GM18861 (cell line): ENCODE measurements at regions not wholly inside any gene's neighbourhood (a gene's known extent, or its start where the extent isn't known, plus 50 kb on each side); places are given as distances from the start of the nearest gene placed in this dataset.
"Not testable (repeated sequence)": the region's sequence is repeated elsewhere in the genome, so short reads cannot be mapped to it uniquely, and the experiment has no call there.

ENCODE experiments used
- ATAC-seq: cut with Tn5 transposase; IDR thresholded peaks from one replicate; pipeline ENCODE4 v1.9.1; 2021; ENCODE audit not compliant: unreplicated experiment

DNA sequence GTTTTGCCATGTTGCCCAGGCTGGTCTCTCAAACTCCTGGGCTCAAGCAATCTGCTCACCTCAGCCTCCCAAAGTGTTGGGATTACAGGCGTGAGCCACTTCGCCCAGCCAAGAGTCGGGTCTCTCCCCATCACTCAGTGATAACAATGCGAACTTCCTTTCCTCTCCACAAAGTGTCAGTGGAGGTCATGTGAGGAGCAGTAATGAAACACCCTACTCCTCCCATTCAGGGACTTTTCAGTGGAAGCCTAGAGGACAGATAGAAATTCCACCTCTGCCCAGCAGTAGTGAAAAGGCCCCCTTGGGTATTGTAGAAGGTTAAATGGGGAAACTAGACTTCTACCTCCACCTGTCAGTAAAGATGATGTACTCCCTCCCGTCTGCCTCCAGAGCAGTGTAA, 141.9 kb upstream of the STK26 start:
- ATAC-seq: no peak

GRCh38 chrX:131885042-131885441, 138.1 kb upstream of the STK26 start:
- ATAC-seq: not testable (repeated sequence)

- ATAC-seq: not testable (repeated sequence)
These were observed 129.2 kb upstream of the STK26 start for GRCh38 chrX:131893857-131894256.

GRCh38 chrX:131894995-131895394, 128.1 kb upstream of the STK26 start:
- no peak for ATAC-seq

DNA sequence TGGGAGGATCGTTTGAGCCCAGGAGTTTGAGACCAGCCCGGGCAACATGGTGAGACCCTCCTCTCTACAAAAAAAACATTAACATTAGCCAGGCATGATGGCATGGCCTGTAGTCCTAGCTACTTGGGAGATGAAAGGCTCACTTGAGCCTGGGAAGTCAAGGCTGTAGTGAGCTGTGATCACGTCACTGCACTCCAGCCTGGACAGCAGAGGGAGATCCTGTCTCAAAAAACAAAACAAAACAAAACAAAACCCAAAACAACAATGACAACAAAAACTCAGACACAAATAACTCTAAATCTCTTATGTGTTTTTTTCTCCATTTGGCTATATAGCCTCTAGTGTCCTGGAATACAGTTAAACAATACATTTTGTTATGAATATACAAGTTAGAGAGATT, 127.3 kb upstream of the STK26 start:
- no peak for ATAC-seq

- no peak for ATAC-seq
These were observed 121.6 kb upstream of the STK26 start for GRCh38 chrX:131901546-131901945.

DNA sequence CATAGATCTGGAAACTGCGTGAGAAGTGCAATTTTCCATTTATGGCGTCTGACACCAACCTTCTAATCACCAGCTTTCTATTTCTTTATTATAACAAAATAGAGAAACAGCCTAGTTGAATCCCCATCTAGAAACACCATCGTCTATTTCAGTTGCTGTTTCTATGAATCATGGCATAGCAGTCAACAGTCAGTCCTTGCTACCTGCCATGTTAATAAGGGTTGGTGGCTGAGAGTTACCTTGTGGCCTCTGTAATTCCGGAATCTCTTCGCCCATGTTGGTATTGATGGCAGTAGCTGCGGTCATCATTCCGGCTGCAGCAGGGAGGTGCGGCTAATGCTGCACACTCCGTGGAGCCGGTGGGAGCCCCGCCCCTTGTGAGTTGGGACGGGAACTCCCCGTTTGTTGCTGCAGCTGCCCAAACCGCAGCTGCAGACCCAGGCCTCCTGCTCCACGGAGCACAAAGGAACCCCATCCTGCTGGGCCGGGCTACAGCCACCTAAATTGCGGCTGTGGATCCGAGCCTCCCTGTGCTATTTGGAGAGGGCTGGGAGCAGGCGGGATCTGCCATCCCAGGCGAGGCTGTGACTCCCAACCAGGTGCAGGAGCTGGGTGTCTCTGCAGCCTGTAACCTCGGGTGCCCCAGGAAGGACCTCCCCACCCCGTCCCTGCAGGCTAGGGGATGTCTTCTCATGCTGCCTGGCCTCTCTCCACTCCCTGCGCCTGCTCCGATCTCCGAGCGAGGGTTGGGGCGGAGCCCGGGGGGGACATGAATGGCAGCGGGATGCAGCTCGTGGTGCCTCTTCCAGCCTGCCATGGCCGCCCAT, 115.4 kb upstream of the STK26 start:
- no peak for ATAC-seq

GRCh38 chrX:131910586-131910985, 112.5 kb upstream of the STK26 start:
- ATAC-seq: no peak

- ATAC-seq: no peak
These were observed 107.6 kb upstream of the STK26 start for GRCh38 chrX:131915488-131915887.

GRCh38 chrX:131917588-131917987, 105.5 kb upstream of the STK26 start:
- ATAC-seq: no peak

DNA sequence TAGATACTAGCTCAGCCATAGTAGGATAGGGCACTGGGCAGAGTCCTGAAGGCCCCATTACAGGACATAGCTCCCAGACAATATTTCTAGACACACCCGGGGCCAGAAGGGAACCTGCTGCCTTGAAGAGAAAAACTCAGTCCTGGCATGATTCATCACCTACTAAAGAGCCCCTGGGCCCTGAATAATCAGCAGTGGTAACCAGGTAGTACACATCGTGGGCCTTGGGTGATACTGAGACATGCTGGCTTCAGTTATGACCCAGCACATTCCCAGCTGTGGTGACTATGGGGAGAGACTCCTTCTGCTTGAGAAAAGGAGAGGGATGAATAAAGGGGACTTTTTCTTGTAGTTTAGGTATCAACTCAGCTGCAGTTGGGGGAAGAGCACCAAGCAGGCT, 104.3 kb upstream of the STK26 start:
- ATAC-seq: no peak

DNA sequence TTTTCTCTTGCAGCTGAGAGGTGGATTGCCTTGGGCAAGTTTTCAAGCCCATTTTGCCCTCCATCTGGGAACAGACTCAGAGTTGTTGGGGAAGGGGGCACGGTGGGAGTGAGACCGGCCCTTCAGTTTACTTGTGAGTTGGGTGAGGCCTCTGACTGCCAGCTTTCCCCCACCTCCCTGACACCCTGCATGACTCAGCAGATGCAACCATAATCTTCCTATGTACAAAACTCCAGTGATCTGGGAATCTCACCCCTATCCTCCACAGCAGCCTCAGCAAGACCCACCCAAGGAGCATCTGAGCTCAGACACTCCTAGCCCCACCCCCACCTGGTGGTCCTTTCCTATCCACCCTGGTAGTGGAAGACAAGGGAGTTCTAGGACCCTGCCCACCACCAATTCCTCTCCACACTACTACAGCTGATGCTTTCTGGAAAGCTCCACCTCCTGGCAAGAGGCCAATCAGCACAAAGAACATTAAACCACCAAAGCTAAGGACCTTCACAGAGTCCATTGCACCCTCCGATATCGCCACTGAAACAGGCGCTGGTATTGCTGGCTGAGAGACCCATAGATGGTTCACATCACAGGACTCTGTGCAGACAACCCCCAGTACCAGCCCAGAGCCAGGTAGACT, 99.4 kb upstream of the STK26 start:
- no peak for ATAC-seq

DNA sequence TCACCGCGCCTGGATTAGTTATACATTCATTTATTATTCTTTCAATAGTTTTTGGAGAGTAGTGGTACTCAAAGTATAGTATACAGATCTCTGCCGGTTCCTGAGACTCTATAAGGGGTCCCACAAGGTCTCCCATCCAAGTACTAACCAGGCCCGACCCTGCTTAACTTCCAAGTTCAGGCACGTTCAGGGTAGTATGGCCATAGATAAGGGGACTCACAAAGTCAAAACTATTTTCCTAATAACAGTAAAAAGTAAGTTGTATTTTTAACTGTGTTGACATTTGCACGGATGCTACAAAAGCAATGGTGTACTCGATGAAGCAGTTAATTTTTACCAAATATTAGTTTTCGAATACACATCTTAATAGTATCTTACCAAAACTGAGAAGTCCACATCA, 84.4 kb upstream of the STK26 start:
- ATAC-seq: no peak

DNA sequence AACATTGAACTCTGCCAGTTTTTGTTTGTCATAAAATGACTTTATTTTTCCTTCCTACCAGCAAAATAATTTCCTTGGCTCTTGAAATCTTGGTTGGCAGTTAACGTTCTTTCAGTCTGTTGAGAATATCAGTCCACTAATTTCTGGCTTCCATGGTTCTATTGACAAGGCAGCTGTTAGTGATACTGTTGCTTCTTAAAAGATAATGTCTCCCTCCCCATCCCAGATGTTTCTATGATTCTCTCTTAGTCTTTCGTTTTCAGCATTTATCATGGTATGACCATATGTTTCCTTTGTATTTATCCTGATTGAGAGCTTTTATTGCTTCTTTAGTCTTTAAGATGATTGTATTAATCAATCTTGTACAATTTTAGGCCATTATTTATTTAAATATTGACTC, 81.1 kb upstream of the STK26 start:
- no peak for ATAC-seq

- no peak for ATAC-seq
These were observed 77.9 kb upstream of the STK26 start for GRCh38 chrX:131944936-131945902.

- no peak for ATAC-seq
These were observed 71.9 kb upstream of the STK26 start for GRCh38 chrX:131951166-131951565.

DNA sequence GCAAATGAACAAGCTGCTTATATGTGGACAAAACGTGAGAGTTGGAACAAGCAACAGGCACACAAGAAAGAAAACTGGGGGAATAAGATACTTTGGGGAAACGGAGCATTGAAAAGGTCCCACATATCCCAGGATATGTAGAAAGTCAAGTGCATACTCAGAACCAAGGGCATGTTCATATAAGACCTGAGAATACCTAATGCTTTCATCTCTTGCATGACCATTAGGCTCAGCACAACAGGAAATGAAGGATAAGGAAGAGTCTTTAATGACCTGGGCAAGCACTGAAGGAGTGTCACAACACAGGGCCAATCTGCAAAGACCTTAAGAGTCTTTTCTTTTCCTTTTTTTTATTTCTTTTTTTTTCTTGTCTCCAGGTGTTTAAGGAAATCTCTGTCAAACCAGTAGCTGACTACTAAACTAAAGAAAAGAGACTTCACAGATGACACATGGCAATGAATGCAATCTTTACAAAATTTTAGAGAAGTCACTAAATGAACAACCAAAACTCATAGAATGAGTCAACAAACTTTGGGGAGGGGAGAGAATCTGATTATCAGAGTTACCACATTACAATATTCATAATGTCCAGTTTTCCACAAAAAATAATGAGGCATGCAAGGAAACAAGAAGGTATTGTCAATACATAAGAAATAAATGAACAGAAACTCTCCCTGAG, 67.9 kb upstream of the STK26 start:
- no peak for ATAC-seq

GRCh38 chrX:131958724-131959123, 64.4 kb upstream of the STK26 start:
- no peak for ATAC-seq

DNA sequence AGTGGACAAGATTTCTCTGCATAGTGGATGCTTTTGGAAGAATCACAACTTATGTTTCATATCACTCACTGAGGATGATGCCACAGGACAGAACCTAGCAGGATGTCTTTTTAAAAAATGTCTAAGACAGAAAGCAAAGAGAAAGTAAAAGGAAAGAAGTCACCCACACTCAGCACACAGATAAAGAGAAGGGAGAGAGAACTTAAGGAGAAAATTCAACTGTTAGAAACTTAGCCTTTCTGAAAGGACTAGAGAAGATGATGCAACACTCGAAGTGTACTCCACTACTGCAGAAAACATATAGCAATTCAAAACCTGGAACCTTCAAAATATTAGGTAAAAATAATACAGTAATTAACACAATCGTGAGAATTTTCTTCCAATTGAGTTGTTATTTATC, 52.8 kb upstream of the STK26 start:
- no peak for ATAC-seq
